ENCODE measurements at regions not wholly inside any gene's neighbourhood (a gene's known extent, or its start where the extent isn't known, plus 50 kb on each side); places are given as distances from the start of the nearest gene placed in this dataset.

GRCh38 chr6:93073811-93074210 is 345.5 kb downstream of the EPHA7 start:
- Histone ChIP-seq H4K5ac (ENCODE audit: insufficient read length, low read depth, low read length) (no peak overlapping the region), H3K9me3 (ENCODE audit: insufficient read depth in 2 of 2, low read depth in 1 of 2, low read length in 1 of 2) (0 out of 4 replicates have a peak, but pooled peaks cover 0 to 6% of the 10 kb centered on the region in 2 experiments), H4K20me1 (replicated peaks in 1 of 2; ENCODE audit: control insufficient read depth in 1 of 2, insufficient read depth in 2 of 2, low read length in 2 of 2) (no peaks in the 10 kb centered on the region), H2BK120ac (replicated peaks; ENCODE audit: low read depth, low read length) (no peak overlapping the region), H2BK5ac (ENCODE audit: low read depth, low read length) (no peak overlapping the region), H3K36me3 (ENCODE audit: control insufficient read depth in 2 of 4, insufficient read depth in 4 of 4, low read length in 3 of 4) (no peaks in the 10 kb centered on the region), H3K27me3 (replicated peaks in 1 of 4; ENCODE audit: control insufficient read depth in 3 of 4, extremely low read depth in 1 of 4, insufficient read depth in 3 of 4, low read length in 3 of 4) (no peaks in the 10 kb centered on the region), H3K4me3 (ENCODE audit: extremely low read depth in 1 of 4, insufficient read depth in 2 of 4, low read depth in 3 of 4, low read length in 4 of 4) (no peak overlapping the region), H2BK20ac (ENCODE audit: low read length) (no peak overlapping the region), H3K23me2 (ENCODE audit: low read depth, low read length) (no peaks in the 10 kb centered on the region), H3K4ac (replicated peaks; ENCODE audit: insufficient read length, low read depth, low read length) (no peak overlapping the region), H2BK12ac (ENCODE audit: low read depth, low read length) (no peak overlapping the region), H3K14ac (ENCODE audit: insufficient read length) (no peak overlapping the region), H3K79me1 (ENCODE audit: low read depth, low read length) (no peaks in the 10 kb centered on the region), H3K4me1 (replicated peaks in 1 of 4; ENCODE audit: control insufficient read depth in 3 of 4, insufficient read depth in 4 of 4, low read length in 3 of 4) (no peaks in the 10 kb centered on the region), H3K4me2 (ENCODE audit: insufficient read depth in 1 of 2, low read depth in 2 of 2, low read length in 2 of 2) (no peak overlapping the region), H2BK15ac (ENCODE audit: low read length) (no peak overlapping the region), H3K9ac (replicated peaks in 1 of 4; ENCODE audit: extremely low read depth in 1 of 4, low read depth in 3 of 4, low read length in 3 of 4) (no peak overlapping the region), H3K79me2 (ENCODE audit: control insufficient read depth in 1 of 2, insufficient read depth in 2 of 2, low read length in 2 of 2) (no peaks in the 10 kb centered on the region), H3K18ac (ENCODE audit: extremely low read depth, low read length) (no peak overlapping the region), H2AFZ (ENCODE audit: low read length) (no peak overlapping the region), H4K8ac (ENCODE audit: extremely low read depth, insufficient read depth, low read length) (no peak overlapping the region), H3K23ac (ENCODE audit: insufficient read length) (no peak overlapping the region), H3K56ac (replicated peaks; ENCODE audit: insufficient read length, low read depth, low read length) (no peak overlapping the region), H2AK5ac (ENCODE audit: low read depth, low read length) (no peak overlapping the region), H3K27ac (ENCODE audit: low read depth, low read length) (no peak overlapping the region), H4K91ac (replicated peaks; ENCODE audit: insufficient read length, low read length) (no peak overlapping the region)
- ChIA-PET CTCF (ENCODE audit: partially characterized antibody) (no interaction called here), POLR2A (ENCODE audit: partially characterized antibody) (no interaction called here)
- no peak for FAIRE-seq
- DNase-seq (ENCODE audit: low read depth in 1 of 2, low spot score in 2 of 2): no peak
- 95% methylated on average over 5 of the region's 5 CpGs; no CpG with 5 or more reads in 1 of the 2 experiments for WGBS, 2 experiments (ENCODE audit: extremely low coverage in 1 of 2, insufficient coverage in 1 of 2, insufficient read length in 1 of 2, insufficient replicate concordance in 2 of 2, low coverage in 1 of 2, low lambda C conversion rate in 2 of 2, missing lambda C conversion rate in 1 of 2)
- TF ChIP-seq EP300 (IDR thresholded peaks at IDR 0.05; ENCODE audit: borderline replicate concordance in 1 of 2, low read depth in 2 of 2, low read length in 2 of 2) (no peak), TCF12 (IDR thresholded peaks at IDR 0.05; ENCODE audit: low read depth, low read length) (no peak), YY1 (IDR thresholded peaks at IDR 0.05; ENCODE audit: low read depth, low read length) (no peak), SP2 (IDR thresholded peaks at IDR 0.05; ENCODE audit: low read length) (no peak), PHF8 (conservative IDR thresholded peaks at IDR 0.05; ENCODE audit: low read depth, low read length) (no peak), USF2 (IDR thresholded peaks at IDR 0.05; ENCODE audit: low read length) (no peak), NRF1 (IDR thresholded peaks at IDR 0.05; ENCODE audit: low read depth, low read length) (no peak), GTF2F1 (IDR thresholded peaks at IDR 0.05; ENCODE audit: borderline replicate concordance, low read depth, low read length) (no peak)

Measured in H1 (cell line).